ENCODE measurements at regions not wholly inside any gene's neighbourhood (a gene's known extent, or its start where the extent isn't known, plus 50 kb on each side); places are given as distances from the start of the nearest gene placed in this dataset.

- Histone ChIP-seq H3K4me3 (ENCODE audit: low read depth, low read length, poor library complexity, severe bottlenecking) (no peak overlapping the region), H3F3A (ENCODE audit: insufficient read depth, low read length) (no peaks in the 10 kb centered on the region), H3K79me2 (ENCODE audit: insufficient read depth, low read length) (no peaks in the 10 kb centered on the region), H3K9me2 (ENCODE audit: low read depth, low read length) (no peaks in the 10 kb centered on the region), H2AFZ (ENCODE audit: low read length) (no peak overlapping the region), H3K36me3 (ENCODE audit: insufficient read depth, low read length) (no peaks in the 10 kb centered on the region), H3K27me3 (ENCODE audit: insufficient read depth, low read length) (no peaks in the 10 kb centered on the region), H3K4me2 (ENCODE audit: low read length) (no peak overlapping the region), H4K20me1 (ENCODE audit: insufficient read depth, low read length) (no peaks in the 10 kb centered on the region), H3K4me1 (ENCODE audit: insufficient read depth, low read length, severe bottlenecking) (no peaks in the 10 kb centered on the region), H3K9me3 (ENCODE audit: low read length) (no peaks in the 10 kb centered on the region), H3K27ac (ENCODE audit: low read depth, low read length, poor library complexity, severe bottlenecking) (no peak overlapping the region), H3K9ac (ENCODE audit: low read length) (no peak overlapping the region)
- TF ChIP-seq EZH2 (IDR thresholded peaks at IDR 0.05; ENCODE audit: borderline replicate concordance, low read length) (no peak), CTCF (IDR thresholded peaks at IDR 0.05; ENCODE audit: low read length) (no peak)
Observed at GRCh38 chr5:165602529-165602928, 2097.1 kb downstream of the MAT2B start.

- Histone ChIP-seq H2AFZ (ENCODE audit: low read length) (no peak overlapping the region), H3K79me2 (ENCODE audit: insufficient read depth, low read length) (no peaks in the 10 kb centered on the region), H3K9ac (ENCODE audit: low read length) (no peak overlapping the region), H3K9me3 (ENCODE audit: low read length) (no peaks in the 10 kb centered on the region), H3K9me2 (ENCODE audit: low read depth, low read length) (no peaks in the 10 kb centered on the region), H3K27me3 (ENCODE audit: insufficient read depth, low read length) (no peaks in the 10 kb centered on the region), H4K20me1 (ENCODE audit: insufficient read depth, low read length) (no peaks in the 10 kb centered on the region), H3K36me3 (ENCODE audit: insufficient read depth, low read length) (no peaks in the 10 kb centered on the region), H3K27ac (ENCODE audit: low read depth, low read length, poor library complexity, severe bottlenecking) (no peak overlapping the region), H3K4me3 (ENCODE audit: low read depth, low read length, poor library complexity, severe bottlenecking) (no peak overlapping the region), H3K4me2 (ENCODE audit: low read length) (no peak overlapping the region), H3F3A (ENCODE audit: insufficient read depth, low read length) (no peaks in the 10 kb centered on the region), H3K4me1 (ENCODE audit: insufficient read depth, low read length, severe bottlenecking) (no peaks in the 10 kb centered on the region)
- no peak for TF ChIP-seq CTCF (IDR thresholded peaks at IDR 0.05; ENCODE audit: low read length)
- no peak for TF ChIP-seq EZH2 (IDR thresholded peaks at IDR 0.05; ENCODE audit: borderline replicate concordance, low read length)
Observed at GRCh38 chr5:165607026-165607425, 2101.6 kb downstream of the MAT2B start.

GRCh38 chr5:165609871-165610270 lies 2104.5 kb downstream of the MAT2B start:
- Histone ChIP-seq H3K9ac (ENCODE audit: low read length) (no peak overlapping the region), H2AFZ (ENCODE audit: low read length) (no peak overlapping the region), H3K4me3 (ENCODE audit: low read depth, low read length, poor library complexity, severe bottlenecking) (no peak overlapping the region), H4K20me1 (ENCODE audit: insufficient read depth, low read length) (no peaks in the 10 kb centered on the region), H3K9me2 (ENCODE audit: low read depth, low read length) (no peaks in the 10 kb centered on the region), H3K4me2 (ENCODE audit: low read length) (no peak overlapping the region), H3K9me3 (ENCODE audit: low read length) (no peaks in the 10 kb centered on the region), H3K79me2 (ENCODE audit: insufficient read depth, low read length) (no peaks in the 10 kb centered on the region), H3K27me3 (ENCODE audit: insufficient read depth, low read length) (no peaks in the 10 kb centered on the region), H3K36me3 (ENCODE audit: insufficient read depth, low read length) (no peaks in the 10 kb centered on the region), H3K27ac (ENCODE audit: low read depth, low read length, poor library complexity, severe bottlenecking) (no peak overlapping the region), H3F3A (ENCODE audit: insufficient read depth, low read length) (no peaks in the 10 kb centered on the region), H3K4me1 (ENCODE audit: insufficient read depth, low read length, severe bottlenecking) (no peaks in the 10 kb centered on the region)
- TF ChIP-seq EZH2 (IDR thresholded peaks at IDR 0.05; ENCODE audit: borderline replicate concordance, low read length) (no peak), CTCF (IDR thresholded peaks at IDR 0.05; ENCODE audit: low read length) (no peak)
